DND-41 (cell line): ENCODE measurements at regions not wholly inside any gene's neighbourhood (a gene's known extent, or its start where the extent isn't known, plus 50 kb on each side); places are given as distances from the start of the nearest gene placed in this dataset.

Source experiments
- ATAC-seq: fragments of 200-7000 bp; cut with Tn5 transposase; 3 replicates; pipeline ENCODE4 v1.9.1; 2021; ENCODE audit warnings: low read depth; ENCODE audit not compliant: insufficient read depth
- DNase-seq: peaks from one replicate; pipeline ENCODE4 v3.0.0-alpha.2; 2020
- H2AFZ ChIP-seq: 2 replicates; pipeline ENCODE4 v1.6.0; 2012; ENCODE audit warnings: low read depth, low read length
- H3K27ac ChIP-seq: 2 replicates; pipeline ENCODE4 v1.5.1; 2012; ENCODE audit warnings: low read length, inconsistent platforms
- H3K27me3 ChIP-seq: fragments of 200-600 bp; sonication (generic); 2 replicates; pipeline ENCODE4 v1.6.0; 2012; ENCODE audit warnings: low read length, mild to moderate bottlenecking, inconsistent platforms; ENCODE audit not compliant: insufficient read depth, poor library complexity
- H3K36me3 ChIP-seq: 2 replicates; pipeline ENCODE4 v1.5.1; 2012; ENCODE audit warnings: low read length, inconsistent platforms; ENCODE audit not compliant: insufficient read depth
- H3K4me1 ChIP-seq: 2 replicates; pipeline ENCODE4 v1.5.1; 2012; ENCODE audit warnings: mild to moderate bottlenecking, low read length; ENCODE audit not compliant: insufficient read depth
- H3K4me2 ChIP-seq: 2 replicates; pipeline ENCODE4 v1.6.0; 2012; ENCODE audit warnings: mild to moderate bottlenecking, moderate library complexity, low read length, inconsistent platforms; ENCODE audit not compliant: insufficient read depth
- H3K4me3 ChIP-seq, 2 experiments: fragments of 200-600 bp in 1 of 2; shearing (Covaris generic) in 1 of 2; 2 replicates each; pipeline ENCODE4 v1.5.1; 2012 to 2016; ENCODE audit warnings: inconsistent platforms in 2 of 2, low read length in 2 of 2, mild to moderate bottlenecking in 2 of 2, low read depth in 1 of 2, moderate library complexity in 1 of 2
- H3K79me2 ChIP-seq: 2 replicates; pipeline ENCODE4 v1.6.0; 2012; ENCODE audit warnings: low read length, inconsistent platforms; ENCODE audit not compliant: insufficient read depth
- H3K9ac ChIP-seq: 2 replicates; pipeline ENCODE4 v1.6.0; 2012; ENCODE audit warnings: low read depth, mild to moderate bottlenecking, inconsistent platforms, low read length, moderate library complexity
- H3K9me3 ChIP-seq: 2 replicates; pipeline ENCODE4 v1.5.1; 2012; ENCODE audit warnings: low read length, moderate library complexity, mild to moderate bottlenecking, inconsistent platforms; ENCODE audit not compliant: insufficient read depth, severe bottlenecking
- H4K20me1 ChIP-seq: 2 replicates; pipeline ENCODE4 v1.6.0; 2012; ENCODE audit warnings: low read length; ENCODE audit not compliant: insufficient read depth
- CTCF ChIP-seq: IDR thresholded peaks from 2 replicates; pipeline ENCODE4 v1.5.1; 2012; ENCODE audit warnings: borderline replicate concordance, low read length, moderate library complexity, mild to moderate bottlenecking; ENCODE audit not compliant: poor library complexity, severe bottlenecking; ENCODE audit errors: extremely low read depth
- EZH2 ChIP-seq: IDR thresholded peaks from 3 replicates; pipeline ENCODE4 v1.6.1; 2012; ENCODE audit warnings: borderline replicate concordance, low read depth, mild to moderate bottlenecking, moderate library complexity, low read length, inconsistent platforms; ENCODE audit not compliant: severe bottlenecking

- H3K9me3 ChIP-seq: peaks cover 3% of the 10 kb centered on the region
- TF ChIP-seq EZH2 (no peak), CTCF (no peak)
- no peaks in the 10 kb centered on the region for H3K27me3 ChIP-seq
- ATAC-seq (no peak), DNase-seq (no peak)
- no peak overlapping the region for H3K27ac ChIP-seq
- H3K79me2 ChIP-seq: no peaks in the 10 kb centered on the region
- H2AFZ ChIP-seq: no peak overlapping the region
- H3K9ac ChIP-seq: no peak overlapping the region
- H3K4me3 ChIP-seq: no peak overlapping the region
- no peaks in the 10 kb centered on the region for H4K20me1 ChIP-seq
- no peak overlapping the region for H3K4me2 ChIP-seq
- no peaks in the 10 kb centered on the region for H3K36me3 ChIP-seq
- peaks cover 28% of the 10 kb centered on the region for H3K4me1 ChIP-seq
Observed at GRCh38 chr1:244289991-244290785, 161.5 kb downstream of the ADSS2 start.

- ATAC-seq (peak; percentile 81), DNase-seq (peak; percentile 41)
- Histone ChIP-seq H4K20me1 (no peaks in the 10 kb centered on the region), H3K9ac (no peak overlapping the region), H3K27ac (0 out of 2 replicates have a peak overlapping the region, but pooled peaks have one; percentile 0), H3K4me3 (no peak overlapping the region), H3K4me2 (peak overlapping the region; percentile 5; the same call in 1 of the 2 replicates), H2AFZ (no peak overlapping the region), H3K36me3 (no peaks in the 10 kb centered on the region), H3K27me3 (no peaks in the 10 kb centered on the region), H3K79me2 (no peaks in the 10 kb centered on the region), H3K4me1 (peaks cover 28% of the 10 kb centered on the region), H3K9me3 (peaks cover 3% of the 10 kb centered on the region)
- TF ChIP-seq EZH2 (no peak), CTCF (no peak)
Observed at GRCh38 chr1:244291236-244292201, 160.2 kb downstream of the ADSS2 start.

GRCh38 chr1:244294599-244295224 is 157.0 kb downstream of the ADSS2 start:
- no peak overlapping the region for H3K4me3 ChIP-seq
- H2AFZ ChIP-seq: no peak overlapping the region
- H3K9ac ChIP-seq: no peak overlapping the region
- no peaks in the 10 kb centered on the region for H3K9me3 ChIP-seq
- TF ChIP-seq CTCF (no peak), EZH2 (no peak)
- DNase-seq: no peak
- ATAC-seq: no peak
- H3K36me3 ChIP-seq: no peaks in the 10 kb centered on the region
- no peak overlapping the region for H3K4me2 ChIP-seq
- no peaks in the 10 kb centered on the region for H3K79me2 ChIP-seq
- H3K4me1 ChIP-seq: peaks cover 43% of the 10 kb centered on the region
- no peaks in the 10 kb centered on the region for H3K27me3 ChIP-seq
- H3K27ac ChIP-seq: no peak overlapping the region
- H4K20me1 ChIP-seq: no peaks in the 10 kb centered on the region
